IPS DF 19.7 (cell line): ENCODE measurements at regions not wholly inside any gene's neighbourhood (a gene's known extent, or its start where the extent isn't known, plus 50 kb on each side); places are given as distances from the start of the nearest gene placed in this dataset.
"Not testable (repeated sequence)": the region's sequence is repeated elsewhere in the genome, so short reads cannot be mapped to it uniquely, and the experiment has no call there.

Source experiments
- DNase-seq: peaks from one replicate; pipeline ENCODE4 v3.0.0-alpha.2; 2013; ENCODE audit warnings: low read depth, low spot score

DNA sequence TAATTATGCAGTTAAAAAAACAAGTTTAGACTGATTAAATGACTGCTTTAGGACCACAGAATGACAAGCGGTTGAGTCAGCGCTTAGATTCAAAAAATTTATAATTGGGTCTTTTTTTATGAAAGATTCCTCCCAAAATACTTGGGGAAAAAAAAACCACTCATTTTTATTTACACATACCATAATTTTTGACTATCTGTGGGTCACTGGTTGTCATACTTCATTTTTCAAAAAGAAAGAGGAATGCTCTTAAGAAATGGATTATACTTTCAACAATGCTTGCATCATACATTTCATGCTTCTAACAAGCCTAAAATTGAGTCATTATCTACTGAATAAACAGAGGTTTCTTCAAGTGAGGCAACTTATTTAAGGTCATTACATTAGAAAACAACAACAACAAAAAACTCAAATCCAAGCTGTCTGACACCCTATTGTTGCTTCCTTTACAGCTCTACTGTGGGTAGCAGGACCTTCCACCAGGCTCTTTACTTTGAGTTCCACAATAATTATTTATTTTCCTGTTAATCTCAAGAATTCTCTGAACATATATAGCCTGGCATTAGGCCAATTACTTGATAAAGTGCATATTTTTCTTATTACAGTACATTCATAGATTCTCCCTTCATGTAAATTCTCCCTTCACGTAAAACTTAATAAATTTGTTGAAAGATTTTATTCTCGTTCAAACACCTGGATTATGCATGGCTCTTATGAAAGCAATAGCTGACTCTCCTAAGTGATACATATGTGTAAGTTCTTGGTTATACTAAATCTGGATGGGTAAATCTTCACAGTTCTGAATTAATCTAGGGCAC lies 445.5 kb downstream of the PCDH10 start:
- DNase-seq, result no peak

DNA sequence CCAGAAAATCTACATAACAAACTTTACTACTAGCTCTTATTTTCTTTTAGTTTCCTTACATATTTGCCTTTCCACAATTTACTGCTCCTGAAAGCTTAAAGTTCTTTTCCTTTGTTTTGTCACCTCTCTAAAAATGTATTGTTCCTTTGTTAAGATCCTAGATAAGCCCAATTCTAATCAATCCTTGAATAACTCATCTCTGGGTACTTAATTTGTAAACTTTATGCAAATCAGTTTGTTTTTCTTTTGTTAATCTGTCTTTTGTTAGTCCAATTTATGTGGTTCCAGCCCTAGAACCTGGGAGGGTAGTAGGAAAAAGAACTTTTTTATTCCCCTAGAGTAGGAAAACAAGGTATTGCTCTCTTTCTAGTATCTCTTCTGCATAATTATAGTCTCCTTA lies 444.7 kb downstream of the PCDH10 start:
- no peak for DNase-seq

DNA sequence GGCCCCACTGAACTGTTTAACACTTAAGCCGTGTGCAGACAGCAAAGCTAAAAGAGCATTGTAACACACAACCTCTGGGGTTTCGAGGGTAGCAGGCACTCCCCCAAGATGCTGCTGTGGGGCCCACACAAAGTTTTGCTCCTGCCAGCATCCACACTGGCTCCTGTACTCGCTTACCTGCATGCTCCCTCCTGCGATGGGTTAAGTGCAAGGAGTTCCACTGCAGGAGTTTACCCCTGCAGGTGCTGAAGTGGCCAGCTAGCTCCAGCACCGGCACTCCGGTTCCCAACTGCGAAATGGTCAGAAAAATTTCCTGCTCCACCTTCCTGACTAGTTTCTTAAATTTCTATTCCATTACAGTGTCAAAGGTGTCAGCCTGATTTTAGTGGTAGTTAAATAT lies 443.5 kb downstream of the PCDH10 start:
- DNase-seq, result no peak

DNA sequence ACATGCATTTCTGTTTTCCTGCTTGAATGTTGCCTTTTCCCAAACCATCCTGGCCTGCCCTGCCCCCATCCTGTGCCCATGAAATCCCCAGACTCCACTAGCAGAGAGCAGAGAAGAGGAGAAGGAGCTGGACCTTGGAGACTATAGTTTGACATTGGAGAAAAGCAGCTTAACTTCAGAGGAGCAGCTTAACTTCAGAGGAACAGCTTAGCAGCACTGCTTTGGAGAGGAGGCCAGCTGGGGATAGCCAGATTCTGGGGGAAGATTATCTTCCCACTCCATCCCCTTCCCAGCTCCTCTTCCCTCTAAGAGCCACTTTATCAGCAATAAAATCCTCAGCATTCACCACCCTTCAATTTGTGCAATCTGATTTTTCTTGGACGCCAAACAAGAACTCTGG lies 443.0 kb downstream of the PCDH10 start:
- DNase-seq, result no peak

DNA sequence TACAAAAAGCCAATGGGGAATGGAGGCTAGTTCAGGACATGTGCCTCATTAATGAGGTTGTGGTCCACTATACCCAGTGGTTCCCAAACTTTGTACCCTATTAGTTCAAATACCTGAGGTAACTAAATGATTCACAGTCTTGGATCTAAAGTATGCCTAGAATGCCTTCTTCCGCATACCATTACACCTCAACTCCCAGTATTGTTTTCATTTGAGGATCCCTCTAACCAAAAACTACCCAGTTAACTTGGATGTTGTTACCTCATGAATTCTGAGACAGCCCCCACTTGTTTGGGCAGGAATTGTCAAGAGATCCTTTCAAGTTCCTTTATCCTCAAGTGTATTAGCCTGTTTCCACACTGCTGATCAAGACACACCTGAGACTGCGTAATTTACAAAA lies 439.2 kb downstream of the PCDH10 start:
- DNase-seq, result no peak

DNA sequence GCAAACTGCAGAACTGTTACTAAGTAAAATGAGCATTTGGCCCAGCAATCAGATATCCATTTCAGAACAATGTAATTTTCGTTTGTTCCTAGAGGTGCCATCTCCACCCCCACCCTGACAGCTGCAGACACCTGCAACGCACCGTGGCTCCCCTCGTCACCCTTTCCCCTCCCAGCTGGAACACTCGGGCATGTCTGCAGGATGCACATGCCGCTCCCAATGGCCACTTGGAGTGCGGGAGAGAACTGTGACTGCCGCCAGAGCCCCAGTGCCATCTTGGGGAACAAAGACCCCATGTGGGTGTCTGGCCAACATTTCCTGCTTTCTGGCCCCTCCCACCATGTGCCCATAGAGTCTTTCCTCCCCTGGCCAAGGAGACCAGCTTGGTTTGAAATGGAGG lies 436.2 kb downstream of the PCDH10 start:
- DNase-seq, result no peak

DNA sequence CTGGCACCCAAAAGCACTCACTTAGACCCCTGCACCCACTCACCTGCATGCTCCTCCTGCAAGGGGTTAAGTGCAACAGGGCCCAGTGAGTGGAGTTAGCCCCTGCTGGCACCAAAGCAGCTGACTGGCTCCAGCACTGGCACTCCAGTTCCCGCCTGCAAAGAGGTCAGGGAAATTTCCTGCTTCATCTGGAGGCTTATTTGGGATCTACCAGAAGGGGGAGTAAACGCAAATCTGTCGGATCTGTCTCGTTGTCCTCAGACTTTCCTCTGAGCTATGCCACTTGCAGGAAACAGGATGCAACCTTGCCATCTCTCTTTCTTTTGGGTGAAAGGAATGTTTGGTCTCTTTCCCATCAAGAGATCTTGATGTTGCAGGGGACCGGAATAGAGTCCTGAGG lies 435.6 kb downstream of the PCDH10 start:
- DNase-seq, result no peak

DNA sequence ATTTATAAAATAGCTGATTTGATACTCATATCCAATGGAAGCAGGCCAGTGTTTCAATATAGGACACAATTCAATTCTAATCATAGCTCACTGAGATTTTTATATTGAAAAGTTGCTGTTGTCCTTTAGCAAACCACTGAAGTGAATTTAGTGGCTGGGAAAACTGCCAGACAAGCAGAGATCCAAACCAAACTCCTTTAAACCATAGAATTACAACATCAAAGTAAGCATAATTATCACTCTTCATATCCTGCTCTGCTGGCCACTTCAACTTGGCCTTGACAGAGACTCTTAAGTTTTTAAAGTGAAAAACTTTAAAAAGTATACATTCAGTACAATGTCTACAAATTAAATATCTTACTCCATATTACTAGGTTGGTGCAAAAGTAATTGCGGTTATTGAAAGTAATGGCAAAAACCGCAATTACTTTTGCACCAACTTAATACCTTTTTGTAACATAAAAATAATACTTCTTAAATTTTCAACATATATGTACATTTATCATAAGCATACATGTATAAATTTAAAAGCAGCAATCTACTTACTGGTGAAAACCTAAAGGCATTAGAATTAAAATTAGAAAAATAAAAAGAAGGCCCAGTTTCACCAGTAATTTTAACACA lies 433.0 kb downstream of the PCDH10 start:
- no peak for DNase-seq

DNA sequence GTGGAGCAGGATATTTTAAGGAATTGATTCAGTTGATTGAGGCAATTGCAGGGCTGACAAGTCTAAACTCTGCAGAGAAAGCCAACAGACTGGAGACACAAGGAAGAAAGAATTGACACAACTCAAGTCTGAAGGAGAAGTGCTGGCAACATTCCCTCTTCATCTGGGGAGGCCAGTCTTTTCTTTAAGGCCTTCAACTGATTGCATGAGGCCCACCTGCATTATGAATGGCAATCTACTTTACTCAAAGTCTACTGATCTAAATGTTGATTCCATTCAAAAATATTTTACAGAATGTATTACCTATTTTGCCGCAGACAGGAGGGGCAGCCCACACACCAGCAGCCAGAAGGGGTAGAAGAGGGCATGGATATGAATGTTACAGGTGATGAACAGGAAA lies 425.2 kb downstream of the PCDH10 start:
- DNase-seq, result no peak

DNA sequence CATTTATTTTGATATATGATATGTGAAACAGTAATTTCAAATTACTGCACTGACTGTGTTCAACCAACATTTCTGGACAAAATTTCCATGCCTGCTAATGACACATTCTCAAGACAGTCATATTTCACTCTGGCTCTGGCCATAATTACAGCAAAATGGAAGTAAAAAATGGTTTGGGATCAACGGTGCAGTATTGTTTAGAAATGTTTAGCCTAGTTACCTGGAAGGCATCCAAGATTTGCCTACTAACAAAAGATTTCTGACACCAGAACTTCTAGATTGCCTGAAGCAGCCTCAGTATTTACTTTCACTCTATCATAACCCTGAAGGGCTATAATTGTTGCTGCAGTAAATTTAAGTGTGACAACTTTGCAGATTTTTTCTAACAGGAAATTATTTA lies 416.3 kb downstream of the PCDH10 start:
- DNase-seq, result no peak

DNA sequence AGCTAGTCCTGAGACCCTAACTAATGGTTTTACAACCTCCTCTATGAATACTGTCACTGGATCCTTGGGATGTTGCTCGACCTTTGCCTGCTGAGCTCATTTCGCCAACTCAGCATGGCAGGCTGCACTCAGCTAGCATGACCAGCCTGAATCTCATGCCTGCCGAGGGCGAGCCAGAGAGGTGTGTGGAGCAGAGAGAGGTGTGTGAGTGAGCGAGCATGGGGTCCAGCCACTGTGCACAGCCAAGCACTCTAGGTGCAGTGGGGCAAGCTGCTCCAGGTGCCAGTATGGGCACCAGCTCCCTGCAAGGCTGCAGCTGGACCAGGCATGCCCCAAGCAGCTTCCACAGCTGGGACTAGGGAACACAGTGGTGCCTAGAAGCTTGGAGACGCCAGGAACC lies 410.9 kb downstream of the PCDH10 start:
- no peak for DNase-seq

DNA sequence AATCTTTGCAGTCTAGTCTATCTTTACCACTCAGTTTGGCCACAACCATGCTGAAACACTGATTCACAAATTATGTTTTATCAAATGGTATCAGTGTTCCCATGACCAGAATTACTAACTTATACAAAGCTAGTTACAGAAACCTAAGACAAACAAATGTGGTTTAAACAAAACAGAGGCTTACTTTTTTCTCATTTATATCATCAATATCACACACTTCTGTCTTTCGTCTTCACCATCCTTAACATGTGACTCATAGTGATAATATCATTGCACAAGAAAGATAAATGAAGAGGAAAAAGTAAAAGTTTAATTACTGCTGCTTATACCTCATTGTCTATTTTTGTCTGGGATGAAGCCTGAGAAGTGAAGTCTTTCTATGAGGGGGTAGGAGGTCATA lies 406.6 kb downstream of the PCDH10 start:
- no peak for DNase-seq

DNA sequence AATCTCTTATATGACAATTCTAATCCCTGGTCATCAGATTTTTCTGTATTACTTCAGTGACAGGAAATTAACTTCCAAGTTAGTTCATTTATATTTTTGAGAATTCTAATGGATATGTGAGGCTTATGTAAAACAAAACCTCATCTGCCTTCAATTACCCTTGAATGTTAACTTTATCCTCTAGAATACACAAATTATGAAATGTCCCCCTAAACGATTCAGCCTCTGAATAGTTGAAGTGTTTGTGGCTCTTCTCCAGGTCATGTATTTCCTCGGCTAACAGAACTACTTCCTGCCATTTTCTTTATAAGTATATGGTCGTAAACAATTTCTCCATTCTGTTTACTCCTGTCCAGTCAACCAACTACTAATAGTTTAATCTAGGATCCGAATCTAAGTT lies 401.3 kb downstream of the PCDH10 start:
- no peak for DNase-seq

DNA sequence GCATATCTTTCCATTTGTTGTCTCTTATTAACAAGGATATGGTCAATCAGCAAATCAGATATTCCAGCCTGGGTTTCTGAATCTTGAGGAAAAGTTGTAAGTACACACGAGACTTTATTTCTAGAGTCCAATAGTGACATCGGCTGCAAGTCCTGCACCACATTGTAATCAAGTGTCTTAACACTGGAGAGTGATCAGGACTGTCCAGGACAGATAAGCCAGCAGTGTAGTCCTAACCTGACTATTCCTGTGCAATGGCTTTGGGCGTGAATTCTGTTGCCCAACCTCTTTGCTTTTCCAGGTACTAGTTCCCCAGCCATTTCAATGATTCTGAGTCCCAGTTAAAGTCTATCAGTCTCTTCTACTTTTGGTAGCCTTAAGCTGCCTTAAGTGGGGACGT lies 395.0 kb downstream of the PCDH10 start:
- no peak for DNase-seq

DNA sequence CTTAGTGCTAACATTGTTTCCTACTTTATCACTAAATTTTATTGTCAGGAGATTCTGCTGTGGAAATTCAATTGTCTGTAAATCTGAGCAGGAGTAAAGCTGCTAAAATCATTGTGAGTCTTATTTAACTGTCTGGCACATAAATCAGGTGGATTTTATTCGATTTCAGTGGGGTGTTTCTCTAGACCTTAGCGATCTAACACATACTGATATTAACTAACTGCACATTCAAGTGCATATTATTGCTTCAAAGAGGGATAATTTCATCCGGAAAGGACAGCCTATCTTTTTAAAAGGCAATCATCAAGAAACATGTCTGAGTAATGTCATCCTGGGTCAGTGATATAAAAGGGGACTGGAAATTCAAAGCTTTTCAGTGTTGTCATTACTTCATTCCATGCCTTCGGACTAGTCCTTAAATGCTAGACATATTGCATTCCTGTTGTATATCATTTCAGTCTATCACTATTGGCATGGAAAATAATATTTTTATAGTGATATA lies 388.7 kb downstream of the PCDH10 start:
- DNase-seq, result no peak

DNA sequence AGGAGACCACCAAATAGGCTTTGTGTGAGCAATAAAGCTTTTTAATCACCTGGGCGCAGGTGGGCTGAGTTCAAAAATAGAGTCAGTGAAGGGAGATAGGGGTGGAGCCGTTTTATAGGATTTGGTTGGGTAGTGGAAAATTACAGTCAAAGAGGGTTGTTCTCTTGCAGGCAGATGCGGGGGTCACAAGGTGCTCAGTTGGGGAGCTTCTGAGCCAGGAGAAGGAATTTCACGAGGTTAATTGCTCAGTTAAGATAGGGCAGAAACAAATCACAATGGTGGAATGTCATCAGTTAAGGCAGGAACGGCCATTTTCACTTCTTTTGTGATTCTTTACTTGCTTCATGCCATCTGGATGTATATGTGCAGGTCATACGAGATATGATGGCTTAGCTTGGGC lies 385.1 kb downstream of the PCDH10 start:
- DNase-seq, result not testable (repeated sequence)

DNA sequence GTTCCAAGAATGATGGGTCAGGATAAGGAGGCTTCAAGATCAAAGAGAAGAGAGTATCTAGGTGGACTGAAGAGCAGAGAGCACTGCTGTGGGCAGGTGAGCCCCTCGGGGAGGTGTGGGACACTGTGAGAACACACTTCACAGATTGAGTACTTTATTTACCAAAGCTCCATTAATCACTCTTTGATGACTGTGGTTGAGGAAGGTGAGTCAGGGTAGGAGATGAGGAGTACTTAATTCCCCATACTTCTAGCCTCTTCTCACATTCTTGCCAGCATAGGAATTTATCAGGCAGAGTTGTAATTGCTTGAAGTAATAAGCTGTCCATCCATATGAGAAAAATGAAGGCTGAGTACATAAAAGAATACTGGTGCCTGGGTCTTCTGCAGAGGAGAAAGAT lies 375.3 kb downstream of the PCDH10 start:
- no peak for DNase-seq

DNA sequence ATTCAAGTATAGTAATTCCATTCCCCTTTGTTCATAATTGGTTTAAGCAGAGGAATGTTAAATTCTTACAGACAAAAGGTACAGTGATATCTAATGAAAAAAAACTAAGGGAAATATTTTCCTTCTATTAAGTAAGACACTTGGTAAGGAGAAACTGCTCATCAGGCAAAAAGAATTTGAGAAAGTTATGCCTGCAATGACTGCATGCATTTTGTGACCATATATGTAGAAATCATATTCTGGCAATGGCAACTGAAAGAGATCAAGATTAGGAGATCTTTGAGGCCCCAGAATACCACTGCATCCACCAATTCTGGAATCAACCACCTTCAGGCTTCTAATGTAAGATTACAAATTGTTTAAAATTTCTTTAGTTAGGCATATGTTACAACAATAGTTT lies 364.8 kb downstream of the PCDH10 start:
- no peak for DNase-seq

DNA sequence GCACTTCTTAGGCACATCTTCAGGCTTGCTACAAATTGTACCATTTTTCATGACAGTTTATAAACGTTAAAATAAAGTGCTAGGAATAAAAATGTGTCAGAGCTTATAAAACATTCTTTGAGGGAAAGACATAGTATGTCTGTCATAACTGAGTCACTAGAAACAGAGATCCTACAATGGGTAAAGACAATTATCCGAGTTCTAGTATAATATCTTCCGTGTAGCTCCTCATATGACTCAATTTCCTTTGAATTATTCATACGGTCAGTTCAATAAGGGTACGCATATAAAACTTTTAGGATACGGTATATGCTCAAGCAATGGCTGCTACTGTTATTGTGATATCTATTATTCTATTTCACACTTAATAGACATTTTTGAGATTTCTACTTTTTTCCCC lies 349.1 kb downstream of the PCDH10 start:
- DNase-seq, result no peak

DNA sequence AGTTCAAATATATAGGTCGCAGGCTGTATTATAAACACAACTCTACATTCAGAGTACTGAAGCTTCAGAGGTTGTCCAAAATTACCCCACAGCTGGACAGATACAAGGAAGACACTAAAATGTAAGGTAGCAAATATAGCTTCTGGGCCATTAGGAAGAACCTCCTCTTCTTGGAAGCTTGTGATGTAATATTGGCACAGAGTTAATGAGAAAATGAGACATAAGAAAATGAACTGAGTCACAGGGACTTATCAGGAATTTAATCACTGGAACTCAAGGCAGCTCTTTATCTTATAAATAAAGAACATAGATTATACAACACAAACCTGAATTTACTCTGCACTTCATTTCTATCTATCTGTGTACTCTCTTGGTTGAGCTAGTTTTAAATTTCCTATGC lies 344.7 kb downstream of the PCDH10 start:
- no peak for DNase-seq

DNA sequence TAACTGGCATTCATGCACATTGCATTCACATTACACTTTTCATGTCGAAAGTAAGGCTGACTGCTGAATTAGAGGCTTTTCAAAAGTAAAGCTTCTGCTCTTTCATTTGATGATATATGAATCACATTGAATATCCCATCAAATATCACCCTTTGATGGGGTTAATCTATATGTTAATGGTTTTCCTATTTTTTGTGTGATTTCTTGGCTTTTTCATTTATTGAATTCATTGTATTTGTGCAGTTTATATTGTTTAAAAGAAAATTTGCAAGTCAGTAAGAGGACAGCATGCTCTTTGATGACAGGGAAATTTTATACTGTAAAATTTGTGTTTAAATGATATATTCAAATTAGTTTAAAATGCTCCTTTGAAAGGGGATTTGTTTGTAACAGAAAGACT lies 344.1 kb downstream of the PCDH10 start:
- no peak for DNase-seq

DNA sequence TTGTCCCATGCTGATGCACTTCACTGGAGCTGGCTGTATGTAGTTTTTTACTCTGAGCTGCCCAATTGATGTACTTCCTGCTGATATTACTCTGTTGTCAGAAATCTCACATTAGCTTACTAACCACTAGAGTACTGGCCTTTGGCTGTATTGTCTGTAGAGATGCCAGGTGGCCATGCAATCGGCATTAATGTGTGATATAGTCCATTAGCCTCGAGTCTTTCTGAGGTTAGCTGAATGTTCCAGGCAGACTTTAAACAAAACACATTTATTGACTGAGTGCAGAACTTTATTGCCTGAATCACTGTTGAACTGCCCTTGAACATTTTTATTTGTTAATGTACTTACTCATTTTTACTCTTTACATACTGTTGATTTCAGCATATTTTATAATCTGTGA lies 335.2 kb downstream of the PCDH10 start:
- no peak for DNase-seq

DNA sequence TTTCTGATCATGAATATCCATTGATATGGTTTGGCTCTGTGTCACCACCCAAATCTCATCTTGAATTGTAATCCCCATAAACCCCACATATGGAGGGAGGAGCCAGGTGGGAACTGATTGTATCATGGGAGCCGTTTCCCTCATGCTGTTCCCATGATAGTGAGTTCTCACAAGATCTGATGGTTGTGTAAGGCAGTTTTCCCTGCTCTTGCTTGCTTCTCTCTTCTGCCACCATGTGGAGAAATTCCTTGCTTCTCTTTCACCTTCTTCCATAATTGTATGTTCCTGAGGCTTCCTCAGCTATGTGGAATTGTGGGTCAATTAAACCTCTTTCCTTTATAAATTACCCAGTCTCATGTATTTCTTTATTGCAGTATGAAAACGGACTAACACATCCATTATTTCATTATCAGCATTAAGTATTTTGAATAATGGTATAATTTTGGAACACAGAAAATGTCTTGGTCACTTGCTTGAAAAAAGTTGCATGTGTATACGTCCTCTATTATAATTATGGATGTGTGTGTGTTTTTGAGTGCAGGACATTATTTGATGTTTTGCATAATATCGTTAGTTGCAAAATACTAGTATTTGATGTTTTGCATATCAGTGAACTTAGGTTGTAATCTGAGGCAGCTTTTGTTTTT lies 334.6 kb downstream of the PCDH10 start:
- DNase-seq, result no peak
